ENCODE measurements at regions not wholly inside any gene's neighbourhood (a gene's known extent, or its start where the extent isn't known, plus 50 kb on each side); places are given as distances from the start of the nearest gene placed in this dataset.

- TF ChIP-seq CTCF (IDR thresholded peaks at IDR 0.05; ENCODE audit: insufficient read depth, low read length) (no peak), SPI1 (IDR thresholded peaks at IDR 0.05; ENCODE audit: borderline replicate concordance, low read depth) (no peak), REST (IDR thresholded peaks at IDR 0.05; ENCODE audit: insufficient replicate concordance, low read depth) (no peak), GABPA (IDR thresholded peaks at IDR 0.05; ENCODE audit: low read depth) (no peak), POLR2AphosphoS5 (IDR thresholded peaks at IDR 0.05; ENCODE audit: low read depth) (no peak)
- H3K27ac ChIP-seq (replicated peaks): no peak overlapping the region
Measured at GRCh38 chr3:13227315-13228165, 154.3 kb upstream of the IQSEC1 start.

GRCh38 chr3:13224967-13225366, 151.7 kb upstream of the IQSEC1 start:
- no peak for DNase-seq (ENCODE audit: low read depth in 1 of 2, low spot score in 1 of 2)
- Histone ChIP-seq H3K27ac (replicated peaks) (no peak overlapping the region), H3K27me3 (ENCODE audit: insufficient read depth, poor library complexity, severe bottlenecking) (no peaks in the 10 kb centered on the region), H3K4me3 (replicated peaks; ENCODE audit: insufficient read depth, low read length) (no peak overlapping the region)
- TF ChIP-seq GABPA (IDR thresholded peaks at IDR 0.05; ENCODE audit: low read depth) (no peak), REST (IDR thresholded peaks at IDR 0.05; ENCODE audit: insufficient replicate concordance, low read depth) (no peak), POLR2AphosphoS5 (IDR thresholded peaks at IDR 0.05; ENCODE audit: low read depth) (no peak), CTCF (IDR thresholded peaks at IDR 0.05; ENCODE audit: insufficient read depth, low read length) (no peak), SPI1 (IDR thresholded peaks at IDR 0.05; ENCODE audit: borderline replicate concordance, low read depth) (no peak)

More at GRCh38 chr3:13227315-13228165, 154.3 kb upstream of the IQSEC1 start:
- Histone ChIP-seq H3K4me3 (replicated peaks; ENCODE audit: insufficient read depth, low read length) (no peak overlapping the region), H3K27me3 (ENCODE audit: insufficient read depth, poor library complexity, severe bottlenecking) (peaks cover 2% of the 10 kb centered on the region)
- no peak for DNase-seq (ENCODE audit: low read depth in 1 of 2, low spot score in 1 of 2)

- no peak overlapping the region for H3K27ac ChIP-seq (replicated peaks)
- TF ChIP-seq POLR2AphosphoS5 (IDR thresholded peaks at IDR 0.05; ENCODE audit: low read depth) (no peak), CTCF (IDR thresholded peaks at IDR 0.05; ENCODE audit: insufficient read depth, low read length) (no peak), SPI1 (IDR thresholded peaks at IDR 0.05; ENCODE audit: borderline replicate concordance, low read depth) (peak; percentile 26; the same call in 1 of the 2 replicates)
- H3K27me3 ChIP-seq (ENCODE audit: insufficient read depth, poor library complexity, severe bottlenecking): no peaks in the 10 kb centered on the region
- no peak overlapping the region for H3K4me3 ChIP-seq (replicated peaks; ENCODE audit: insufficient read depth, low read length)
- peak; percentile 9 to 24 for DNase-seq (ENCODE audit: low read depth in 1 of 2, low spot score in 1 of 2)
Measured at GRCh38 chr3:13223574-13224237, 150.5 kb upstream of the IQSEC1 start.

Data from HL-60 (cell line).